ENCODE measurements at regions not wholly inside any gene's neighbourhood (a gene's known extent, or its start where the extent isn't known, plus 50 kb on each side); places are given as distances from the start of the nearest gene placed in this dataset.

DNA sequence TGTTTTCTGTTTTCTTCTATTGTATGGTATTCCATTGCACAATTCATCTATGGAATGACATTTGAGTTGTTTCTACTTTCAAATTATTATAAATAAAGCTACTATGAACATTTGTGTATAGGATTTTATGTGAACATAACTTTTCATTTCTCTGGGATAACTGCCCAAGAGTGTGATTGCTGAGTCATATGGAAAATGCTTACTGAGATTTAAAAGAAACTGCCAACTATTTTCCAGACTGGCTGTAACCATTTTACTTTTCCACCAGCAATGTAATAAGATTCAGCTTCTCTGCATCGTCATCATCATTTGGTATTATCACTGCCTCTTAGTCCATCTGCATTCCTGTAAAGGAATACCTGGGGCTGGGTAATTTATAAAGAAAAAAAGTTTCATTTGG, 779.6 kb upstream of the PRMT6 start:
- Histone ChIP-seq H4K20me1 (ENCODE audit: insufficient read depth, low read length) (no peaks in the 10 kb centered on the region), H3K4me2 (ENCODE audit: low read depth, low read length) (no peak overlapping the region), H3K9ac (ENCODE audit: low read length) (no peak overlapping the region), H3K79me2 (ENCODE audit: low read length) (no peaks in the 10 kb centered on the region), H3F3A (ENCODE audit: insufficient read depth, low read length) (no peaks in the 10 kb centered on the region), H3K9me2 (replicated peaks; ENCODE audit: insufficient read depth, low read length) (no peaks in the 10 kb centered on the region), H3K27ac (ENCODE audit: low read length) (no peak overlapping the region), H3K36me3 (replicated peaks; ENCODE audit: insufficient read depth, low read length) (no peaks in the 10 kb centered on the region), H3K4me3 (ENCODE audit: low read length) (no peak overlapping the region), H3K27me3 (replicated peaks; ENCODE audit: insufficient read depth, low read length) (no peaks in the 10 kb centered on the region), H2AFZ (ENCODE audit: low read length) (no peak overlapping the region), H3K9me3 (replicated peaks; ENCODE audit: insufficient read depth, low read length) (no peaks in the 10 kb centered on the region), H3K4me1 (ENCODE audit: low read length) (no peaks in the 10 kb centered on the region)
- TF ChIP-seq EZH2 (optimal IDR thresholded peaks at IDR 0.05; ENCODE audit: low read depth, low read length) (no peak), EZH2phosphoT487 (IDR thresholded peaks at IDR 0.05; ENCODE audit: low read length) (no peak)
- TF ChIP-seq, protein P1, sequence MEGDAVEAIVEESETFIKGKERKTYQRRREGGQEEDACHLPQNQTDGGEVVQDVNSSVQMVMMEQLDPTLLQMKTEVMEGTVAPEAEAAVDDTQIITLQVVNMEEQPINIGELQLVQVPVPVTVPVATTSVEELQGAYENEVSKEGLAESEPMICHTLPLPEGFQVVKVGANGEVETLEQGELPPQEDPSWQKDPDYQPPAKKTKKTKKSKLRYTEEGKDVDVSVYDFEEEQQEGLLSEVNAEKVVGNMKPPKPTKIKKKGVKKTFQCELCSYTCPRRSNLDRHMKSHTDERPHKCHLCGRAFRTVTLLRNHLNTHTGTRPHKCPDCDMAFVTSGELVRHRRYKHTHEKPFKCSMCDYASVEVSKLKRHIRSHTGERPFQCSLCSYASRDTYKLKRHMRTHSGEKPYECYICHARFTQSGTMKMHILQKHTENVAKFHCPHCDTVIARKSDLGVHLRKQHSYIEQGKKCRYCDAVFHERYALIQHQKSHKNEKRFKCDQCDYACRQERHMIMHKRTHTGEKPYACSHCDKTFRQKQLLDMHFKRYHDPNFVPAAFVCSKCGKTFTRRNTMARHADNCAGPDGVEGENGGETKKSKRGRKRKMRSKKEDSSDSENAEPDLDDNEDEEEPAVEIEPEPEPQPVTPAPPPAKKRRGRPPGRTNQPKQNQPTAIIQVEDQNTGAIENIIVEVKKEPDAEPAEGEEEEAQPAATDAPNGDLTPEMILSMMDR (IDR thresholded peaks at IDR 0.05; ENCODE audit: low read length), result no peak
- no peak for DNase-seq

DNA sequence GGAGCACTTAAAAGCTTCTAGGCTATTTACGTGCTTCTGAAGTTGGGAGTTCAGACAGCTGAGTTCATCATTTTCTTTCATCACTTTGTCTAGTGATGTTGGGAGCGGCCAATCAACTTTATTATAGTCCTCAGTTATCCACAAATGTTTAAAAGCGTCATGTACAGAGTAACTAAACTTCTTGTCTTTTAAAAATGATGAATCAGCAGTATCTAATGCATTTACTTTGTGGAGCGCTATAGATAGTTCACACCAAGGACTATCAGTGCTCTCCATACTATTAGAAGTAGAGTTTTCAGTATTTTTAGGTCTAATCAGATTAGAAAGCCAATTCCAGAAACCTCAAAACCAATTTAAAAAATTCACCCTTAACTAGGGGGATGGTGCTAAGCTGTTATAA, 778.7 kb upstream of the PRMT6 start:
- H3K4me2 ChIP-seq (ENCODE audit: low read depth, low read length), result no peak overlapping the region
- no peaks in the 10 kb centered on the region for H3K36me3 ChIP-seq (replicated peaks; ENCODE audit: insufficient read depth, low read length)
- no peak overlapping the region for H3K27ac ChIP-seq (ENCODE audit: low read length)
- no peaks in the 10 kb centered on the region for H3F3A ChIP-seq (ENCODE audit: insufficient read depth, low read length)
- no peak for DNase-seq
- TF ChIP-seq, protein P1 (IDR thresholded peaks at IDR 0.05; ENCODE audit: low read length), result no peak
- TF ChIP-seq EZH2phosphoT487 (IDR thresholded peaks at IDR 0.05; ENCODE audit: low read length) (no peak), EZH2 (optimal IDR thresholded peaks at IDR 0.05; ENCODE audit: low read depth, low read length) (no peak)
- no peaks in the 10 kb centered on the region for H4K20me1 ChIP-seq (ENCODE audit: insufficient read depth, low read length)
- H3K4me1 ChIP-seq (ENCODE audit: low read length), result no peaks in the 10 kb centered on the region
- H3K9ac ChIP-seq (ENCODE audit: low read length), result no peak overlapping the region
- H3K27me3 ChIP-seq (replicated peaks; ENCODE audit: insufficient read depth, low read length), result no peaks in the 10 kb centered on the region
- H3K9me2 ChIP-seq (replicated peaks; ENCODE audit: insufficient read depth, low read length), result no peaks in the 10 kb centered on the region
- no peak overlapping the region for H3K4me3 ChIP-seq (ENCODE audit: low read length)
- no peaks in the 10 kb centered on the region for H3K9me3 ChIP-seq (replicated peaks; ENCODE audit: insufficient read depth, low read length)
- no peaks in the 10 kb centered on the region for H3K79me2 ChIP-seq (ENCODE audit: low read length)
- H2AFZ ChIP-seq (ENCODE audit: low read length), result no peak overlapping the region

DNA sequence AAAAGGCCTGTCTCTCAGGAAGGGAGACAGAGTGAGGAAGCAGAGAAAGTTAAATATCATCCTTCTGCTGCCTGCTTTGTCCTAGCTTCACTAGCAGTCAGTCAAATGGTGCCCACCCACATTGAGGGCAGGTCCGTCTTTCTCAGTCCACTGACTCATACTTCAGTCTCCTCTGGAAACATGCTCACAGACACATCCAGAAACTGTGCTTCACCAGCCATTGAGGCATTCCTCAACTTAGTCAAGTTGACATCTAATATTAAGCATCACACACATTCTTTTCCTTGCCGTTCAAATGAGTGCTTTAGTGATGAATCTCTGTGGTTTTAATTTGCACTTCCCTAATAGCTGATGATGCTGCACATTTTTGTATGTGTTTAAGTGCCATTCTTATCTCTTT, 777.8 kb upstream of the PRMT6 start:
- Histone ChIP-seq H3K4me2 (ENCODE audit: low read depth, low read length) (no peak overlapping the region), H2AFZ (ENCODE audit: low read length) (no peak overlapping the region), H3K27ac (ENCODE audit: low read length) (no peak overlapping the region), H3K9me2 (replicated peaks; ENCODE audit: insufficient read depth, low read length) (no peaks in the 10 kb centered on the region), H3K36me3 (replicated peaks; ENCODE audit: insufficient read depth, low read length) (no peaks in the 10 kb centered on the region), H3K79me2 (ENCODE audit: low read length) (no peaks in the 10 kb centered on the region), H3K9ac (ENCODE audit: low read length) (no peak overlapping the region), H3K4me1 (ENCODE audit: low read length) (no peaks in the 10 kb centered on the region), H3F3A (ENCODE audit: insufficient read depth, low read length) (no peaks in the 10 kb centered on the region), H3K9me3 (replicated peaks; ENCODE audit: insufficient read depth, low read length) (no peaks in the 10 kb centered on the region), H3K27me3 (replicated peaks; ENCODE audit: insufficient read depth, low read length) (no peaks in the 10 kb centered on the region), H3K4me3 (ENCODE audit: low read length) (no peak overlapping the region), H4K20me1 (ENCODE audit: insufficient read depth, low read length) (no peaks in the 10 kb centered on the region)
- no peak for DNase-seq
- TF ChIP-seq, protein P1 (IDR thresholded peaks at IDR 0.05; ENCODE audit: low read length), result no peak
- TF ChIP-seq EZH2 (optimal IDR thresholded peaks at IDR 0.05; ENCODE audit: low read depth, low read length) (no peak), EZH2phosphoT487 (IDR thresholded peaks at IDR 0.05; ENCODE audit: low read length) (no peak)

All from MM.1S (cell line).